ENCODE measurements at regions not wholly inside any gene's neighbourhood (a gene's known extent, or its start where the extent isn't known, plus 50 kb on each side); places are given as distances from the start of the nearest gene placed in this dataset.

DNA sequence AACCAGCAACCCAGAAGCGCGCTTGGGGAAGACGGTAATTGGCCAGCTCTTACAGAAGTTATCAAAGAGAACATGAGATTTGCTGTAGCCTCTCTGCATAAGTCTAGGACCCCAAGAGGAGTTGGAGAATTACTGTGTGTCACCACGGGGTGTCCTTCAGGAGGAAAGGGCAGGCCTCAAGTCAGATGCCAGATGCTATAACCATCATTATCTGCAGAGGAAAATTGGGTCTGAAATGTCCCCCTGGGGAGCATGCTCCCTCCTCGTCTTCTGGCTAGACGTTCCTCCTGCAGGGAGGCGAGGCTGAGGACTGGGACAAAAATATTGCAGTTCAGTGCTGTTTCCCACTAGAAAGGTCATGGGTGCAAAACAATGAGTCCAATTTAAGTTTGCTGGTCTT is 380.5 kb upstream of the CFAP20DC start:
- Histone ChIP-seq H3K4me1 (ENCODE audit: control insufficient read depth in 3 of 3, insufficient read depth in 2 of 3, low read depth in 1 of 3, low read length in 2 of 3) (no peaks in the 10 kb centered on the region), H3K27me3 (ENCODE audit: control insufficient read depth in 3 of 3, insufficient read depth in 3 of 3, low read length in 3 of 3) (peaks cover 0 to 6% (median 0%) of the 10 kb centered on the region in 3 donors), H3K36me3 (ENCODE audit: control insufficient read depth in 3 of 3, insufficient read depth in 2 of 3, low read depth in 1 of 3, low read length in 3 of 3) (no peaks in the 10 kb centered on the region), H3K9me3 (ENCODE audit: control insufficient read depth in 2 of 2, insufficient read depth in 1 of 2, low read depth in 1 of 2, low read length in 1 of 2) (no peaks in the 10 kb centered on the region), H3K27ac (ENCODE audit: low read depth in 1 of 3, low read length in 2 of 3) (no peak overlapping the region), H3K4me3 (ENCODE audit: low read depth in 1 of 3, low read length in 3 of 3) (no peak overlapping the region)
- FAIRE-seq: no peak
- WGBS, 3 donors: 75 to 81% (median 79%) methylated on average over 7 of the region's 7 CpGs
- DNase-seq: no peak

GRCh38 chr3:59429198-59429597 is 379.4 kb upstream of the CFAP20DC start:
- 73 to 78% (median 78%) methylated on average over 2 of the region's 2 CpGs for WGBS, 3 donors
- DNase-seq (no peak), FAIRE-seq (no peak)
- Histone ChIP-seq H3K9me3 (ENCODE audit: control insufficient read depth in 2 of 2, insufficient read depth in 1 of 2, low read depth in 1 of 2, low read length in 1 of 2) (no peaks in the 10 kb centered on the region), H3K27ac (ENCODE audit: low read depth in 1 of 3, low read length in 2 of 3) (no peak overlapping the region), H3K4me3 (ENCODE audit: low read depth in 1 of 3, low read length in 3 of 3) (no peak overlapping the region), H3K4me1 (ENCODE audit: control insufficient read depth in 3 of 3, insufficient read depth in 2 of 3, low read depth in 1 of 3, low read length in 2 of 3) (no peaks in the 10 kb centered on the region), H3K27me3 (ENCODE audit: control insufficient read depth in 3 of 3, insufficient read depth in 3 of 3, low read length in 3 of 3) (peaks cover 0 to 7% (median 0%) of the 10 kb centered on the region in 3 donors), H3K36me3 (ENCODE audit: control insufficient read depth in 3 of 3, insufficient read depth in 2 of 3, low read depth in 1 of 3, low read length in 3 of 3) (no peaks in the 10 kb centered on the region)

DNA sequence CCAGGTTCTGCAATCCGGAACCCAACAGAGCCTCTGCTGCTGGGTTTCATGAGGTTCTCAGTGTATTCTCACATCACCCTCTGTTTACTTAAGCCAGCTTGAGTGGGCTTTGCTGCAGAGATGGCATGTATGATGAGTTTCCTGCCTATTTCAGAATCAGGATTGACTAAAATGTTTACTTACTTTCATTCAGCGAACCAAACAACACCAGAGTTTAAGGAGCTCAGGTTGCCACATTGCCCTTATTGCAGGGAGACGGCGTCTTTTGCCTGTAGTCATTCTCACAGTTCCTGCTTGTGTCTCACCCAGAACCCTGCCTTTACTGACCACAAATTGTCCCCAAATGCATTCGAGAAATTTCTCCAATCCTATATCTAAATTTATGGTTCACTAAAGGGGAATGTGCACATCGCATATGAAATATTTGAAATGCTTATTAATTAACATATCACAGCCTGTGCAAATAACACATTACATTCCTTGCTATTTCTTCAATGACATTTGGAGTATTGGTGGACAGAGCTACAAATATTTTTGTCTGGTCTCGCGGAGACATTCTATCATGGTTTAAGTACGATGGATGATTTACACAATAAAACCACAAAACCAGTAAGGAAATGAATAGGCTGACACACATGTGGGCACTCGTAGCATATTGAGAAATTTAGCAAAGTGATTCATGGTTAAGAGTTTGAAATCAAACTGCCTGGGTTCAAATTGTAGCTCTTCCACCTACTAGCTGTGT is 377.2 kb upstream of the CFAP20DC start:
- no peak for DNase-seq
- WGBS, 3 donors: 68 to 77% (median 75%) methylated on average over 10 of the region's 10 CpGs
- FAIRE-seq: no peak

DNA sequence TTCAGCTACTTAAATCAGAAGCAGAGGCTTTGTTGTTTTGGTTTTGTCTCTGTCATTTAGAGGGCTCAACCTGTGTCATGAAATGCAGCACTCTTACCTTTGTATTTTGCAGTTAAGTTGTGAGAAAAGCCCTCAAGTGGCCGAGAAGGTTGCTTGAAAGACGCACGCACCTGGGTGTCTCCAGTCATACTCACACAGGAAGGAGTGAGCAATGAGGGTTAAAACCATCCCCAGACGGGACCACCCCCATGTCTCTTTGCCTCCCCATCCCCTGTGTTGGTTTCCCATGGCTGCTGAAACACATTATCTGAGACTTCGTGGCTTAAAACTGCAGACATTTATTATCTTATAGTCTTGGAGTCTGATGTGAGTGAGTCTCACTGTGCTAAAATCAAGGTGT is 376.1 kb upstream of the CFAP20DC start:
- WGBS, 3 donors: 42 to 57% (median 52%) methylated on average over 5 of the region's 5 CpGs
- Histone ChIP-seq H3K27ac (ENCODE audit: low read depth in 1 of 3, low read length in 2 of 3) (no peak overlapping the region), H3K27me3 (ENCODE audit: control insufficient read depth in 3 of 3, insufficient read depth in 3 of 3, low read length in 3 of 3) (peaks cover 0 to 7% (median 0%) of the 10 kb centered on the region in 3 donors), H3K36me3 (ENCODE audit: control insufficient read depth in 3 of 3, insufficient read depth in 2 of 3, low read depth in 1 of 3, low read length in 3 of 3) (no peaks in the 10 kb centered on the region), H3K4me3 (ENCODE audit: low read depth in 1 of 3, low read length in 3 of 3) (no peak overlapping the region), H3K9me3 (ENCODE audit: control insufficient read depth in 2 of 2, insufficient read depth in 1 of 2, low read depth in 1 of 2, low read length in 1 of 2) (no peaks in the 10 kb centered on the region), H3K4me1 (ENCODE audit: control insufficient read depth in 3 of 3, insufficient read depth in 2 of 3, low read depth in 1 of 3, low read length in 2 of 3) (no peaks in the 10 kb centered on the region)
- FAIRE-seq: no peak
- no peak for DNase-seq

More for the DNA sequence above, 377.2 kb upstream of the CFAP20DC start:
- Histone ChIP-seq H3K4me1 (ENCODE audit: control insufficient read depth in 3 of 3, insufficient read depth in 2 of 3, low read depth in 1 of 3, low read length in 2 of 3) (no peaks in the 10 kb centered on the region), H3K9me3 (ENCODE audit: control insufficient read depth in 2 of 2, insufficient read depth in 1 of 2, low read depth in 1 of 2, low read length in 1 of 2) (no peaks in the 10 kb centered on the region), H3K27me3 (ENCODE audit: control insufficient read depth in 3 of 3, insufficient read depth in 3 of 3, low read length in 3 of 3) (peaks cover 0 to 7% (median 0%) of the 10 kb centered on the region in 3 donors), H3K27ac (ENCODE audit: low read depth in 1 of 3, low read length in 2 of 3) (no peak overlapping the region), H3K4me3 (ENCODE audit: low read depth in 1 of 3, low read length in 3 of 3) (no peak overlapping the region), H3K36me3 (ENCODE audit: control insufficient read depth in 3 of 3, insufficient read depth in 2 of 3, low read depth in 1 of 3, low read length in 3 of 3) (no peaks in the 10 kb centered on the region)

DNA sequence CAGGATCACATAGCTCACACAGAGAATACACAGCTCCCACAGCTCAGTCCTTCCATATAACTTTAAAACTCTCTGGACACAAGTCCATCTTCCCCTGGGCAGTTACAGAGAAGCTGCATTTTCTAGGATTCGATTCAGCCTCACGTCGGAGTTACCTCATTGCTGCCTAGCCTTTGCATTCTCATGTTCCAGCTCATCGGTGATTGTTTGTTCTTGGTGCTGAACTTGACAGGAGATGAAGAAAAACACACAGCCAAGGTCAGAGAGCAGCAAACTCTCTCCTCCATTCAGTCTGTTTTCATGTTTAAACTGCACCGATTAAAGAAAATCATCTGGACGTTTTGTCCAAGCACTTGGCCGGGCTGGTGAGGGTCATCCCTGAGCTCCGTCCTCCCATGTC is 375.5 kb upstream of the CFAP20DC start:
- no peaks in the 10 kb centered on the region for H3K9me3 ChIP-seq (ENCODE audit: control insufficient read depth in 2 of 2, insufficient read depth in 1 of 2, low read depth in 1 of 2, low read length in 1 of 2)
- 50 to 58% (median 57%) methylated on average over 8 of the region's 8 CpGs for WGBS, 3 donors
- H3K4me1 ChIP-seq (ENCODE audit: control insufficient read depth in 3 of 3, insufficient read depth in 2 of 3, low read depth in 1 of 3, low read length in 2 of 3): no peaks in the 10 kb centered on the region
- no peaks in the 10 kb centered on the region for H3K36me3 ChIP-seq (ENCODE audit: control insufficient read depth in 3 of 3, insufficient read depth in 2 of 3, low read depth in 1 of 3, low read length in 3 of 3)
- DNase-seq (no peak), FAIRE-seq (no peak)
- no peak overlapping the region for H3K4me3 ChIP-seq (ENCODE audit: low read depth in 1 of 3, low read length in 3 of 3)
- H3K27me3 ChIP-seq (ENCODE audit: control insufficient read depth in 3 of 3, insufficient read depth in 3 of 3, low read length in 3 of 3): peaks cover 0 to 7% (median 0%) of the 10 kb centered on the region in 3 donors
- peak overlapping the region in 1 of 3 donors; percentile 50 for H3K27ac ChIP-seq (ENCODE audit: low read depth in 1 of 3, low read length in 2 of 3)

DNA sequence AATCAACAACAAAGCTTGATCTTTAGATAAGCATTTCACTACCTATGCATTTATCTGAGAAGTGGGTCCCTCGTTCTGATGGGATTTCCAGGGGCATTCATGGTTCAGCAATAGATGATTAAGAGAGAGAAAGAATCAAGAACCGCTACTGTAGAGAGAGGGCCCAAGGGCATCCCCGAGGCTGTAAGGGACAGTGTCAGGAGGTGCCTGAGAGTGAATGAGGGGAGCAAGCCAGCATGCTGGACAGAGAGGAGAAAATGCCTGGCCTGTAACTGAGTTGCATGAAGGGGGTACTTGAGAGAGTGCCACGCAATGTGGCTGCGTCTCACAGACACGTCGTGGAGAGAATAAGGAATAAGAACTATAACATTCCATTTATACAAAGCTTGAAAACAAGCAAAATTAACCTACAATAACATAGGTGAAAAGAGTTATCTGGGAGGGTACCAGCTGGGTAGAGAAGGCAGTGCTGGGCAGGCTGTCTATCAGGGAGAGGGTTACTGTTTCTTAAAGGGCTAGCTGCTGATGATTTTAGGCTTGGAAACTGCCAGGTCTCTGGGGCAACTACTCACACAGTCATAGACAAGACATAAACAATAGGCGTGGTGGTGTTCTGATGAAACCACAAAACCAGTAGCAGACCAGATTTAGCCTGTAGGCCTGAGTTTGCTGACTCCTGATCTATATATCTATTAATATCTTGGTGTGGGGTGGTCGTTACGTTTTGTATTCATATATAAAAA is 374.6 kb upstream of the CFAP20DC start:
- no peaks in the 10 kb centered on the region for H3K36me3 ChIP-seq (ENCODE audit: control insufficient read depth in 3 of 3, insufficient read depth in 2 of 3, low read depth in 1 of 3, low read length in 3 of 3)
- no peaks in the 10 kb centered on the region for H3K4me1 ChIP-seq (ENCODE audit: control insufficient read depth in 3 of 3, insufficient read depth in 2 of 3, low read depth in 1 of 3, low read length in 2 of 3)
- FAIRE-seq (no peak), DNase-seq (no peak)
- no peak overlapping the region for H3K27ac ChIP-seq (ENCODE audit: low read depth in 1 of 3, low read length in 2 of 3)
- peaks cover 0 to 7% (median 0%) of the 10 kb centered on the region in 3 donors for H3K27me3 ChIP-seq (ENCODE audit: control insufficient read depth in 3 of 3, insufficient read depth in 3 of 3, low read length in 3 of 3)
- WGBS, 3 donors: 69 to 73% (median 69%) methylated on average over 10 of the region's 10 CpGs
- H3K4me3 ChIP-seq (ENCODE audit: low read depth in 1 of 3, low read length in 3 of 3): no peak overlapping the region
- H3K9me3 ChIP-seq (ENCODE audit: control insufficient read depth in 2 of 2, insufficient read depth in 1 of 2, low read depth in 1 of 2, low read length in 1 of 2): no peaks in the 10 kb centered on the region

DNA sequence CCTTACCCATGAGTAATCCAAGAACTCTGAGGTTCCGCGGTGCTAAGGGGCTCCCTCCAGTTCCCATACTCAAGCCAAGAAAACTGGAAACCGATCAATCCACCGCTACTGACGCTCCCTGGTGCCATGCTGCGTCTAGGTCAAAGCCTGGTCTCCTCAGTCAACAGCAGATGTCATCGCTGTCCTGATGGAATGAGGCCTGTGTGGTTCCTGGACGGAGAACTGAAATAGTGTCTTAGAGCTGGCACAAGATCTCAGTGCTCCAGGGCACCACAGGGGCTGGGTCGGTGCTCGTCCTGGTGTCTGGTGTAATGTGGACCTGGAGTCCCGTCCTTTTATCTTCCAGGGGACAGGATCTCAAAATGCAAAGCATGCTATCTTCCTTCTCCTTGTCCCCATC is 373.9 kb upstream of the CFAP20DC start:
- H3K4me1 ChIP-seq (ENCODE audit: control insufficient read depth in 3 of 3, insufficient read depth in 2 of 3, low read depth in 1 of 3, low read length in 2 of 3): no peaks in the 10 kb centered on the region
- 83 to 91% (median 89%) methylated on average over 11 of the region's 11 CpGs for WGBS, 3 donors
- FAIRE-seq (no peak), DNase-seq (no peak)
- no peak overlapping the region for H3K27ac ChIP-seq (ENCODE audit: low read depth in 1 of 3, low read length in 2 of 3)
- H3K36me3 ChIP-seq (ENCODE audit: control insufficient read depth in 3 of 3, insufficient read depth in 2 of 3, low read depth in 1 of 3, low read length in 3 of 3): no peaks in the 10 kb centered on the region
- no peak overlapping the region for H3K4me3 ChIP-seq (ENCODE audit: low read depth in 1 of 3, low read length in 3 of 3)
- H3K9me3 ChIP-seq (ENCODE audit: control insufficient read depth in 2 of 2, insufficient read depth in 1 of 2, low read depth in 1 of 2, low read length in 1 of 2): no peaks in the 10 kb centered on the region
- peaks cover 0 to 7% (median 0%) of the 10 kb centered on the region in 3 donors for H3K27me3 ChIP-seq (ENCODE audit: control insufficient read depth in 3 of 3, insufficient read depth in 3 of 3, low read length in 3 of 3)

DNA sequence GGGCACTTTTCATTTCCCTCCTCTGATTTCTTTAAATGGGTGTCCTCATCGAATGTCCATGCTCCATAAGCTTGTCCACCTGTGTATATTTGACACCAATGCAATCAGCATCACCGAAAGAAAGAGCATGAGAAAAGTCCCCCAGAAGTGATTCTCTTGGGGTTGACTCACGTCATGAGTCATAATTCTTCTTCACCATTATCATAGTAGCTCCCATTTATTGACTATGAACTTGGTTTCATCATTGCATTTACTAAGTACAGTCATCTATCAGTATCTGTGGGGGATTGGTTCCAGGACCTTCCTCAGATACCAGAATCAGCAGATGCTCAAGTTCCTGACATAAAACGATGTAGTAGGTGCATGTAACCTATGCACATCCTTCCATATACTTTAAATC is 372.5 kb upstream of the CFAP20DC start:
- Histone ChIP-seq H3K4me3 (ENCODE audit: low read depth in 1 of 3, low read length in 3 of 3) (no peak overlapping the region), H3K27ac (ENCODE audit: low read depth in 1 of 3, low read length in 2 of 3) (no peak overlapping the region), H3K9me3 (ENCODE audit: control insufficient read depth in 2 of 2, insufficient read depth in 1 of 2, low read depth in 1 of 2, low read length in 1 of 2) (no peaks in the 10 kb centered on the region), H3K36me3 (ENCODE audit: control insufficient read depth in 3 of 3, insufficient read depth in 2 of 3, low read depth in 1 of 3, low read length in 3 of 3) (no peaks in the 10 kb centered on the region), H3K4me1 (ENCODE audit: control insufficient read depth in 3 of 3, insufficient read depth in 2 of 3, low read depth in 1 of 3, low read length in 2 of 3) (no peaks in the 10 kb centered on the region), H3K27me3 (ENCODE audit: control insufficient read depth in 3 of 3, insufficient read depth in 3 of 3, low read length in 3 of 3) (peaks cover 0 to 4% (median 0%) of the 10 kb centered on the region in 3 donors)
- WGBS, 3 donors: 50 to 66% (median 60%) methylated on average over 4 of the region's 4 CpGs
- no peak for DNase-seq
- no peak for FAIRE-seq

All from small intestine (tissue), 7 donors.